Thymus (tissue), 11 donors: ENCODE measurements at regions not wholly inside any gene's neighbourhood (a gene's known extent, or its start where the extent isn't known, plus 50 kb on each side); places are given as distances from the start of the nearest gene placed in this dataset.

Source experiments
- DNase-seq, 9 donors: peaks; one replicate each; pipeline ENCODE4 v3.0.0-alpha.2; 2013; ENCODE audit warnings: low spot score in 9 of 9, low read depth in 6 of 9, missing footprints in 1 of 9
- H3K27ac ChIP-seq, 2 donors: one replicate each; pipeline ENCODE4 v1.5.1; 2013; ENCODE audit warnings: control low read depth in 1 of 2, low read depth in 1 of 2, low read length in 1 of 2, mild to moderate bottlenecking in 1 of 2, moderate library complexity in 1 of 2
- H3K27me3 ChIP-seq, 2 donors: one replicate each; pipeline ENCODE4 v1.5.1; 2013; ENCODE audit warnings: low read length in 1 of 2; ENCODE audit not compliant: control insufficient read depth in 2 of 2, insufficient read depth in 1 of 2
- H3K36me3 ChIP-seq, 2 donors: one replicate each; pipeline ENCODE4 v1.5.1; 2013; ENCODE audit warnings: low read length in 1 of 2, mild to moderate bottlenecking in 1 of 2, moderate library complexity in 1 of 2; ENCODE audit not compliant: control insufficient read depth in 2 of 2, insufficient read depth in 2 of 2
- H3K4me1 ChIP-seq, 2 donors: one replicate each; pipeline ENCODE4 v1.5.1; 2013; ENCODE audit warnings: low read length in 2 of 2; ENCODE audit not compliant: control insufficient read depth in 2 of 2, insufficient read depth in 2 of 2
- H3K4me3 ChIP-seq, 2 donors: one replicate each; pipeline ENCODE4 v1.5.1; 2013; ENCODE audit warnings: low read length in 2 of 2, control low read depth in 1 of 2, mild to moderate bottlenecking in 1 of 2
- H3K9me3 ChIP-seq, 2 donors: one replicate each; pipeline ENCODE4 v1.5.1; 2013; ENCODE audit warnings: low read length in 1 of 2, mild to moderate bottlenecking in 1 of 2; ENCODE audit not compliant: control insufficient read depth in 2 of 2, insufficient read depth in 1 of 2
- WGBS: extraction: QIAGEN DNeasy Blood & Tissue Kit; methylation state at CpG from one replicate; pipeline ENCODE4 v1.1.7; 2013; 5-methylcytosine and 5-hydroxymethylcytosine counted together
- donor health status: healthy.

GRCh38 chr20:50416269-50417022 is 93.7 kb upstream of the PTPN1 start:
- Histone ChIP-seq H3K27me3 (no peaks in the 10 kb centered on the region), H3K36me3 (no peaks in the 10 kb centered on the region), H3K27ac (peak overlapping the region in 1 of 2 donors; percentile 44), H3K9me3 (peaks cover 0 to under 1% of the 10 kb centered on the region in 2 donors), H3K4me1 (peaks cover 0 to 3% of the 10 kb centered on the region in 2 donors), H3K4me3 (no peak overlapping the region)
- DNase-seq, result no peak
- 95% methylated on average over 14 of the region's 14 CpGs for WGBS

- WGBS, result 96% methylated on average over 5 of the region's 5 CpGs
- Histone ChIP-seq H3K9me3 (peaks cover 0 to 4% of the 10 kb centered on the region in 2 donors), H3K27ac (no peak overlapping the region), H3K4me3 (no peak overlapping the region), H3K27me3 (no peaks in the 10 kb centered on the region), H3K4me1 (peaks cover 0 to 3% of the 10 kb centered on the region in 2 donors), H3K36me3 (no peaks in the 10 kb centered on the region)
- DNase-seq, result no peak
These were observed 93.2 kb upstream of the PTPN1 start for GRCh38 chr20:50417023-50417329.

DNA sequence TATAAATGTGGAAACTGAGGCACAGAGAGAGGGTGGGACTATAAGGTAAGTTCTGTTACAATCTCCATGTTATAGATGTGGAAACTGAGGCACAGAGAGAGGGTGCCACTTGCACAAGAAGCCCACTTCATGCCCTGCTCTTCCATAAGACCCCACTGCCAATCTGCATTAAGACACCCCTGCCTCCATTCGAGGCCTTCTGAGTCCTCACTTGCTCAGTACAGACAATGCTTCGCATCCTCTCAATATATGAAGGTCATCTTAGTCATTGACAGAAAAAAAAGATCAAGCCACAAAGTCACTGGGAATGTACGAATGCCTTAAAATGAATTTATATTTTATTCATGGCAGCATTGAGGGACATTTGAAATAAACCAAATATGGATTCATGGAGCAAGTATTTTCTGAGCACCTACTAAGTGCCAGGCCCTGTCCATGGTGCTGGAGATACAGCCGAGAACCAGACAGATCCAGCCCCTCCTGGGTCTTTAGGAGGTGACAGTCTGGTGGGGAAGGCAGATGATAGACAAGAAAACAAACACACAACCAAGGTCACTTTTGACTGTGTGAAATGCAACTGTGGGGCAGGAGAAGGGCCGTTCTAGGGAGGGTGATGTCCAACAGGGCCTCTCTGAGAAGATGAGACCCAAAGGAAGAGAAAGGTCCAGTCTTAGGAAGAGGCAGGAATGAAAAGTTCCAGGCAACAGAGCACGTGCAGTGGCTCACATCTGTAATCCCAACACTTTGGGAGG is 92.5 kb upstream of the PTPN1 start:
- no peaks in the 10 kb centered on the region for H3K36me3 ChIP-seq
- peaks cover 0 to 3% of the 10 kb centered on the region in 2 donors for H3K4me1 ChIP-seq
- H3K9me3 ChIP-seq, result peaks cover 0 to 4% of the 10 kb centered on the region in 2 donors
- H3K27me3 ChIP-seq, result no peaks in the 10 kb centered on the region
- WGBS, result 94% methylated on average over 6 of the region's 6 CpGs
- no peak for DNase-seq
- H3K4me3 ChIP-seq, result no peak overlapping the region
- H3K27ac ChIP-seq, result no peak overlapping the region

GRCh38 chr20:50418890-50419642 is 91.1 kb upstream of the PTPN1 start:
- H3K27me3 ChIP-seq, result no peaks in the 10 kb centered on the region
- H3K9me3 ChIP-seq, result peaks cover 0 to 4% of the 10 kb centered on the region in 2 donors
- 91% methylated on average over 4 of the region's 4 CpGs for WGBS
- H3K4me3 ChIP-seq, result no peak overlapping the region
- no peak for DNase-seq
- H3K36me3 ChIP-seq, result no peaks in the 10 kb centered on the region
- no peak overlapping the region for H3K27ac ChIP-seq
- H3K4me1 ChIP-seq, result peaks cover 0 to 3% of the 10 kb centered on the region in 2 donors

GRCh38 chr20:50420380-50420779 is 89.8 kb upstream of the PTPN1 start:
- H3K4me1 ChIP-seq, result peaks cover 0 to 3% of the 10 kb centered on the region in 2 donors
- DNase-seq, result no peak
- H3K9me3 ChIP-seq, result peaks cover 0 to 4% of the 10 kb centered on the region in 2 donors
- no peaks in the 10 kb centered on the region for H3K36me3 ChIP-seq
- H3K27me3 ChIP-seq, result no peaks in the 10 kb centered on the region
- 98% methylated on average over 7 of the region's 7 CpGs for WGBS
- no peak overlapping the region for H3K4me3 ChIP-seq
- no peak overlapping the region for H3K27ac ChIP-seq

DNA sequence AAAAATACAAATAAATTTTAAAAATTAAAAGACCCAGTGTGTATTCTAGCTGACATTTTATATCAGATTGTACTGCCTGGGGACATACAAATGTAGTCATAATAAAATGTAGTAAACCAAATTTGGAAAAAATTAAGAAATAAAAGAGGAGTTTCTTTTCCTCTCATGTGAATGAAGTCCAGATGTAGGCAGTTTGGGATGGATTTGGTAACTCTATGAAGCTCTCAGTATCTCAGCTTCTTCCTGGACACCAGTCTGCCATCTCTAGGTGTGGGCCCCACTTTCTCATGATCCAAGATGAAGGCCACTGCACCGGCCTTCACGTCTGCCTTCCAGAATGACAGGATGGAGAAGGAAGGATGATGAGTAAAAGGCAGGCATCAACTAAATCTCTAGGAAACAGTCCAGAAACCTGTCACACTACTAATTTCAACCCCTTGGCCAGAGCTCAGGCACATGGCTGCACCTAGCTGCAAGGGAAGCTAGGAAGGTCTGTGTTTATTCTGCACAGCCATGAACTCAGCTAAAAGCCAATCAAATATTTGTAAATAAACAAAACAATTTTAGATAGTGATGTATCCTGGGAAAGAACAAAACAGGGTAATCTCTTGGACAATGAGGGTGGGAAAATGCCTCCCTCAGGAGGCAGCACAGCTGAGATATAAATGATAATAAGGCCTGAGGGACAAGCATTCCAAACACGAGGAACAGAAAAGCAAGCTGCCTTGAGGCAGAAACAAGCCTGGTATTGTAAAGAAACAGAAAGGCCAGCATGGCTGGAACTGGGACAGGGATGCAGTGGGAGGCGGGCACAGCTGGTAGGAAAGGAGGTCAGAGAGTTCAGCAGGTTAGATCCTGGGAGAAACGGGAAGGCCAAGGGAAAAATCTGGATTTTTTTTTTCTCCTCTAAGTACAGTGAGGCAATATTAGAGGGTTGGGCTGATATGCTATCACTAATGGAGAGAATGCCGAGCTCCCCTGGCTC is 88.5 kb upstream of the PTPN1 start:
- H3K4me3 ChIP-seq, result no peak overlapping the region
- no peak overlapping the region for H3K27ac ChIP-seq
- H3K9me3 ChIP-seq, result peaks cover 0 to 4% of the 10 kb centered on the region in 2 donors
- no peak for DNase-seq
- H3K4me1 ChIP-seq, result no peaks in the 10 kb centered on the region
- no peaks in the 10 kb centered on the region for H3K36me3 ChIP-seq
- 97% methylated on average over 6 of the region's 6 CpGs for WGBS
- no peaks in the 10 kb centered on the region for H3K27me3 ChIP-seq

DNA sequence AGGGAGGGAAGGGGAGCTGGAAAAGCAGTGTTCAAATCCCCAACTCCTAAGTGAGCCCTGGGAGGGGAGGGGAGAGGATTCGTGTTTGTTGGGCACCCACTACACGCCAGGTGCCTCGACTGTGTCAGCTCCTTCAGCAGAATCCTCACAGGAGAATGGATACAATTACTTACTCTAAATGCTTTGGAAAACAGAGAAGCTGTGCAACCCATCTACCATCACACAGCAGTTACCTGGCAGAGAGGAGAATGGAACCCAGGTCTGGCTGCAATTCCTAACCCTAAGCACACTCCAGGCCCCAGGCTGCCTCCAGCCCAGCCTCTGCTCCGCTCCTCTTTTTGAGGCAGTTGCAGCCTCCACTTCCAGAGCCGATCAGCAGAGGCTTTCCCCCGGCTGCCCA is 86.4 kb upstream of the PTPN1 start:
- no peaks in the 10 kb centered on the region for H3K4me1 ChIP-seq
- WGBS, result 97% methylated on average over 6 of the region's 6 CpGs
- H3K36me3 ChIP-seq, result no peaks in the 10 kb centered on the region
- peaks cover 0 to 3% of the 10 kb centered on the region in 2 donors for H3K27me3 ChIP-seq
- DNase-seq, result no peak
- H3K4me3 ChIP-seq, result no peak overlapping the region
- H3K9me3 ChIP-seq, result peaks cover 0 to 4% of the 10 kb centered on the region in 2 donors
- H3K27ac ChIP-seq, result no peak overlapping the region

GRCh38 chr20:50425076-50425475 is 85.1 kb upstream of the PTPN1 start:
- Histone ChIP-seq H3K4me1 (no peaks in the 10 kb centered on the region), H3K27ac (peak overlapping the region in 1 of 2 donors; percentile 15), H3K36me3 (no peaks in the 10 kb centered on the region), H3K4me3 (no peak overlapping the region), H3K27me3 (peaks cover 0 to 3% of the 10 kb centered on the region in 2 donors), H3K9me3 (peaks cover 0 to 4% of the 10 kb centered on the region in 2 donors)
- 84% methylated on average over 3 of the region's 3 CpGs for WGBS
- DNase-seq, result no peak
